ENCODE measurements at regions not wholly inside any gene's neighbourhood (a gene's known extent, or its start where the extent isn't known, plus 50 kb on each side); places are given as distances from the start of the nearest gene placed in this dataset.

- DNase-seq (ENCODE audit: low spot score): no peak
- peak; percentile 86 for ATAC-seq (ENCODE audit: low FRiP score)
- no peak for TF ChIP-seq CTCF (IDR thresholded peaks at IDR 0.05)
Measured at GRCh38 chr17:52383493-52384100, 225.1 kb upstream of the CA10 start.

DNA sequence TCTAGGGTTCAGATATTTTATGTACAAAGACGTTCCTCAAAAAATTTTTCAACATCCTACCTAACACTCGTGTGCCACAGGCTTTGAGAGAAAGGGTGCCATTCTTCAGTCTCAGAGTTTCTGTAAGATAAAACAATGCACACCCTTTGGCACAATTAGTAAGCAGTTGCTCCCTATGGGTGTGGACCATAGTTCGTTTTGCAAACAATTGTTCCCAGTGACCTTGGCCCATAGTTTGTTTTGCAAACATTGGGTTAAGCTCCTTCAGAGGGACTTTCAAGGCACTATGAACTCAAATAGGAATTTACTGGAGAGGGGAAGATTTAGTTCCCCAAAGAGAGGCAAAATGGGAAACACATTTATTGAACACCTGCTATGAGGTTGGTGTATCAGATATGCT is 220.3 kb upstream of the CA10 start:
- TF ChIP-seq CTCF (IDR thresholded peaks at IDR 0.05): no peak
- DNase-seq (ENCODE audit: low spot score) (no peak), ATAC-seq (ENCODE audit: low FRiP score) (no peak)

- no peak for ATAC-seq (ENCODE audit: low FRiP score)
- no peak for DNase-seq (ENCODE audit: low spot score)
Measured at GRCh38 chr17:52376137-52376536, 217.6 kb upstream of the CA10 start.

GRCh38 chr17:52368886-52369285 is 210.4 kb upstream of the CA10 start:
- no peak for ATAC-seq (ENCODE audit: low FRiP score)

More at GRCh38 chr17:52376137-52376536, 217.6 kb upstream of the CA10 start:
- no peak for TF ChIP-seq CTCF (IDR thresholded peaks at IDR 0.05)

GRCh38 chr17:52357854-52358253 is 199.3 kb upstream of the CA10 start:
- no peak for DNase-seq (ENCODE audit: low spot score)
- no peak for TF ChIP-seq CTCF (IDR thresholded peaks at IDR 0.05)
- ATAC-seq (ENCODE audit: low FRiP score): no peak

More at GRCh38 chr17:52368886-52369285, 210.4 kb upstream of the CA10 start:
- DNase-seq (ENCODE audit: low spot score): no peak
- no peak for TF ChIP-seq CTCF (IDR thresholded peaks at IDR 0.05)

DNA sequence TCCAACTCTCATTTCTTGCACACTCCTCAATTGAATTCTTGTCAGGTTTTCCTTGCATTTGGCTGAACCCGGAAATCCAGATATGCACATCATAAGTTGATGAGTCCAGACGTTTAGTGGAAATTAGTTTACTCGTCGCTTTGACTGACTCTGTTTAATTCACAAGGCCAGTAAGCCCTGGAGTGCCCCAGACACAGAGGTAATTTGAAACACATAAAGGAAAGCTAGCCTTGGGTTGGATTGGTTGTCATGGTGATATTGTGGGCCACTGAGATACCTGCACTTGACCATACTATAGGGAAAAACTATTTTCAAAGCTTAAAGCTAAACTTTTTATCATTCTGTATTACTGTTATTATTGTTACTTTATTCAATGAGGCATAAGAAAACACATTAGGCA is 178.3 kb upstream of the CA10 start:
- DNase-seq (ENCODE audit: low spot score) (no peak), ATAC-seq (ENCODE audit: low FRiP score) (no peak)
- no peak for TF ChIP-seq CTCF (IDR thresholded peaks at IDR 0.05)

DNA sequence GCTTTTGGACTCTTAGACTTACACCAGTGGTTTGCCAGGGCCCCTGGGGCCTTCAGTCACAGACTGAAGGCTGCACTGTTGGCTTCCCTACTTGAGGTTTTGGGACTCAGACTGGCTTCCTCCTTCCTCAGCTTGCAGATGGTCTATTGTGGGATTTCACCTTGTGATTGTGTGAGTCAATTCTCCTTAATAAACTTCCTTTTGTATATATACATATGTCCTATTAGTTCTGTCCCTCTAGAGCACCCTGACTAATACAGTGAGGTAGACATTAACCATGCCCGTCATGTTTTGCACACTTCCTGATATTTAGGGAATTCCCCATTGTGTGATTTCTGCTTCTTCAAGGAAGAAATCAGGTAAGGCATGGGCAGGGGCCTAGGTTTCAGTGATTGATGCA is 147.8 kb upstream of the CA10 start:
- no peak for ATAC-seq (ENCODE audit: low FRiP score)
- DNase-seq (ENCODE audit: low spot score): no peak
- no peak for TF ChIP-seq CTCF (IDR thresholded peaks at IDR 0.05)
